MM.1S (cell line): ENCODE measurements at regions not wholly inside any gene's neighbourhood (a gene's known extent, or its start where the extent isn't known, plus 50 kb on each side); places are given as distances from the start of the nearest gene placed in this dataset.

ENCODE experiments used
- DNase-seq: peaks from one replicate; pipeline ENCODE4 v3.0.0-alpha.2; 2015
- H2AFZ ChIP-seq: fragments of 300-600 bp; sonication (generic); 2 replicates; pipeline ENCODE4 v1.6.0; 2016; ENCODE audit warnings: antibody characterized with exemption, low read length
- H3F3A ChIP-seq: fragments of 300-600 bp; sonication (generic); 2 replicates; pipeline ENCODE4 v1.6.1; 2016; ENCODE audit warnings: mild to moderate bottlenecking, antibody characterized with exemption, low read length, moderate library complexity, mixed read lengths; ENCODE audit not compliant: insufficient read depth
- H3K27ac ChIP-seq: fragments of 300-600 bp; sonication (generic); 2 replicates; pipeline ENCODE4 v1.5.1; 2016; ENCODE audit warnings: mild to moderate bottlenecking, low read length
- H3K27me3 ChIP-seq: fragments of 300-600 bp; sonication (generic); replicated peaks from 2 replicates; pipeline ENCODE4 v1.6.0; 2016; ENCODE audit warnings: low read length; ENCODE audit not compliant: insufficient read depth
- H3K36me3 ChIP-seq: fragments of 300-600 bp; sonication (generic); replicated peaks from 2 replicates; pipeline ENCODE4 v1.6.1; 2016; ENCODE audit warnings: mild to moderate bottlenecking, low read length, mixed read lengths; ENCODE audit not compliant: insufficient read depth
- H3K4me1 ChIP-seq: fragments of 300-600 bp; sonication (generic); 2 replicates; pipeline ENCODE4 v1.6.1; 2016; ENCODE audit warnings: low read length, mixed read lengths
- H3K4me2 ChIP-seq: fragments of 300-600 bp; sonication (generic); 2 replicates; pipeline ENCODE4 v1.6.0; 2016; ENCODE audit warnings: low read depth, low read length
- H3K4me3 ChIP-seq: fragments of 300-600 bp; sonication (generic); 2 replicates; pipeline ENCODE4 v1.5.1; 2016; ENCODE audit warnings: low read length, mixed read lengths
- H3K79me2 ChIP-seq: fragments of 300-600 bp; sonication (generic); 2 replicates; pipeline ENCODE4 v1.6.1; 2016; ENCODE audit warnings: mixed run types, low read length, mixed read lengths
- H3K9ac ChIP-seq: fragments of 300-600 bp; sonication (generic); 2 replicates; pipeline ENCODE4 v1.6.1; 2016; ENCODE audit warnings: low read length, mixed read lengths
- H3K9me2 ChIP-seq: fragments of 300-600 bp; sonication (generic); replicated peaks from 2 replicates; pipeline ENCODE4 v1.6.1; 2016; ENCODE audit warnings: mild to moderate bottlenecking, low read length, mixed read lengths; ENCODE audit not compliant: insufficient read depth
- H3K9me3 ChIP-seq: fragments of 300-600 bp; sonication (generic); replicated peaks from 2 replicates; pipeline ENCODE4 v1.6.1; 2016; ENCODE audit warnings: mild to moderate bottlenecking, low read length, mixed read lengths; ENCODE audit not compliant: insufficient read depth
- H4K20me1 ChIP-seq: fragments of 300-600 bp; sonication (generic); 2 replicates; pipeline ENCODE4 v1.6.1; 2016; ENCODE audit warnings: mild to moderate bottlenecking, low read length, moderate library complexity, mixed read lengths; ENCODE audit not compliant: insufficient read depth
- CTCF ChIP-seq: fragments of 300-600 bp; sonication (generic); IDR thresholded peaks from 2 replicates; pipeline ENCODE4 v1.5.1; 2016; ENCODE audit warnings: antibody characterized with exemption, low read length, mixed read lengths
- EZH2 ChIP-seq: fragments of 300-600 bp; sonication (generic); optimal IDR thresholded peaks from 2 replicates; pipeline ENCODE3; 2017; ENCODE audit warnings: low read depth, mild to moderate bottlenecking, antibody characterized with exemption, low read length, mixed read lengths
- EZH2phosphoT487 ChIP-seq: fragments of 300-600 bp; sonication (generic); IDR thresholded peaks from 2 replicates; pipeline ENCODE4 v1.6.1; 2018; ENCODE audit warnings: antibody characterized with exemption, low read length

- Histone ChIP-seq H3K9me3 (no peaks in the 10 kb centered on the region), H3F3A (no peaks in the 10 kb centered on the region), H3K27me3 (no peaks in the 10 kb centered on the region), H3K36me3 (no peaks in the 10 kb centered on the region), H3K4me2 (no peak overlapping the region), H3K79me2 (no peaks in the 10 kb centered on the region), H4K20me1 (no peaks in the 10 kb centered on the region), H3K4me3 (no peak overlapping the region), H3K4me1 (no peaks in the 10 kb centered on the region), H3K9ac (no peak overlapping the region), H3K27ac (no peak overlapping the region), H2AFZ (no peak overlapping the region), H3K9me2 (no peaks in the 10 kb centered on the region)
- TF ChIP-seq EZH2phosphoT487 (no peak), EZH2 (no peak), CTCF (no peak)
- DNase-seq: no peak
Observed at GRCh38 chr9:73031350-73031749, 78.5 kb upstream of the ALDH1A1 start.

DNA sequence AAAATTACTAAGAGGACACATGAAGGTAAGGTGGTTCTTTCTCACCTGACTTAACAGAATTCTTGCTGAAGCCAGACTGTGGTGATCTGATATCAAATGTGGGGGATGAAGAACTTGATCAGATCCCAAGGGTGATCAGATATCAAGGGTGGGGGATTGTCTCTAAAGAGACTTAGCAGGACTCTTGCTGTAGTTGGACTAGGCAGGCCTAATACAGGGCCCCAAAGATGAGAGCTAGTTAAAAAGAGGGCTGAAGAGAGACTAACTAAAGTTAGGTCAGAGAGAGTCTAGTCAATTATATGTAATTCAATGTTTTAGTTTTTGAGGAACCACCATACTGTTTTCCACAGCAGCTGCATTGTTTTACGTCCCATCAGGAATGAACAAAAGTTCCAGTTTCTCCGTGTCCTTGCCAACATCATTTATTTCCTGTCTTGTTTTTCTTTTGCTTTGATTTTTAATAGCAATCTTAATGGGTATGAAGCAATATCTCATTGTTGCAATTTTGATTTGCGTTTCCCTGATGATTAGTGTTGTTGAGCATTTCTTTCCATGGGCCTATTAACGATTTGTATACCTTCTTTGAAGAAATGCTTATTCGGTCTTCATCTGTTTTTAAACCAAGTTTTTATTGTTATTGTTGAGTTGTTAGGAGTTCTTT is 77.6 kb upstream of the ALDH1A1 start:
- no peak for DNase-seq
- Histone ChIP-seq H3K4me2 (no peak overlapping the region), H3K9me3 (no peaks in the 10 kb centered on the region), H3K79me2 (no peaks in the 10 kb centered on the region), H3K9me2 (no peaks in the 10 kb centered on the region), H3K36me3 (no peaks in the 10 kb centered on the region), H3F3A (no peaks in the 10 kb centered on the region), H2AFZ (no peak overlapping the region), H3K9ac (no peak overlapping the region), H4K20me1 (no peaks in the 10 kb centered on the region), H3K4me1 (no peaks in the 10 kb centered on the region), H3K4me3 (no peak overlapping the region), H3K27ac (no peak overlapping the region), H3K27me3 (no peaks in the 10 kb centered on the region)
- TF ChIP-seq EZH2phosphoT487: no peak
- TF ChIP-seq EZH2: no peak
- TF ChIP-seq CTCF: no peak

- Histone ChIP-seq H3F3A (no peaks in the 10 kb centered on the region), H2AFZ (no peak overlapping the region), H3K79me2 (no peaks in the 10 kb centered on the region), H3K27me3 (no peaks in the 10 kb centered on the region), H4K20me1 (no peaks in the 10 kb centered on the region), H3K36me3 (no peaks in the 10 kb centered on the region), H3K9ac (no peak overlapping the region), H3K27ac (no peak overlapping the region), H3K9me3 (no peaks in the 10 kb centered on the region), H3K4me3 (no peak overlapping the region), H3K4me1 (no peaks in the 10 kb centered on the region), H3K9me2 (no peaks in the 10 kb centered on the region), H3K4me2 (no peak overlapping the region)
- TF ChIP-seq EZH2: no peak
- DNase-seq: no peak
Observed at GRCh38 chr9:73029346-73029745, 76.5 kb upstream of the ALDH1A1 start.

DNA sequence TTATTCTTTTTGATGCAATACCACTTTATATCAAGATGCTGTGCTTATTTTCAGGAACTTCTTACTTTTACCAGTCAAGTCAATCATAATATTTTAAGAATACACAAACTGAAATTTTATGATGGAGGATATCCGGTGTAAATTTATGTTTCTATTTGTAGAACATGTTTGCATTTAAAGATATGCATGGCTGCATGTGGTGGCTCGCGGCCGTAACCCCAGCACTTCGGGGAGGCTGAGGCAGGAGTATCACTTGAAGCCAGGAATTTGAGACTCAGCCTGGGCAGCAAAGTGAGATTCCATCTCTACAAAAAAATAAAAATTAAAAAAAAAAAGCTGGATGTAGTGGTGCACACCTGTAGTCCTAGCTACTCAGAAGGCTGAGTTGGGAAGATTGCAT is 73.5 kb upstream of the ALDH1A1 start:
- Histone ChIP-seq H3K79me2 (no peaks in the 10 kb centered on the region), H2AFZ (no peak overlapping the region), H3K27me3 (no peaks in the 10 kb centered on the region), H3K9me2 (no peaks in the 10 kb centered on the region), H3K27ac (no peak overlapping the region), H3K9ac (no peak overlapping the region), H3K9me3 (no peaks in the 10 kb centered on the region), H3F3A (no peaks in the 10 kb centered on the region), H4K20me1 (no peaks in the 10 kb centered on the region), H3K4me2 (no peak overlapping the region), H3K36me3 (no peaks in the 10 kb centered on the region), H3K4me1 (no peaks in the 10 kb centered on the region), H3K4me3 (no peak overlapping the region)
- DNase-seq: no peak
- no peak for TF ChIP-seq EZH2phosphoT487
- TF ChIP-seq CTCF: no peak
- no peak for TF ChIP-seq EZH2
